DOHH2 (cell line): ENCODE measurements at regions not wholly inside any gene's neighbourhood (a gene's known extent, or its start where the extent isn't known, plus 50 kb on each side); places are given as distances from the start of the nearest gene placed in this dataset.
"Not testable (repeated sequence)": the region's sequence is repeated elsewhere in the genome, so short reads cannot be mapped to it uniquely, and the experiment has no call there.

Source experiments
- H3F3A ChIP-seq: fragments of 200-600 bp; sonication (generic), shearing (Covaris generic); 2 replicates; pipeline ENCODE4 v1.6.0; 2016; ENCODE audit warnings: antibody characterized with exemption, mild to moderate bottlenecking; ENCODE audit not compliant: control insufficient read depth, insufficient read depth
- H3K27ac ChIP-seq: fragments of 200-600 bp; sonication (generic); 2 replicates; pipeline ENCODE4 v1.5.1; 2014; ENCODE audit warnings: low read depth, mild to moderate bottlenecking, low read length, moderate library complexity
- H3K27me3 ChIP-seq: fragments of 200-600 bp; sonication (generic); 2 replicates; pipeline ENCODE4 v1.6.1; 2014; ENCODE audit warnings: mild to moderate bottlenecking, low read length, mixed read lengths; ENCODE audit not compliant: control insufficient read depth
- H3K36me3 ChIP-seq: fragments of 200-600 bp; sonication (generic); 2 replicates; pipeline ENCODE4 v1.6.1; 2014; ENCODE audit warnings: mild to moderate bottlenecking, low read length, moderate library complexity, mixed read lengths; ENCODE audit not compliant: control insufficient read depth
- H3K4me1 ChIP-seq: fragments of 200-600 bp; sonication (generic); 2 replicates; pipeline ENCODE4 v1.6.1; 2014; ENCODE audit warnings: mild to moderate bottlenecking, low read length, mixed read lengths; ENCODE audit not compliant: control insufficient read depth
- H3K4me2 ChIP-seq: fragments of 200-600 bp; sonication (generic); 2 replicates; pipeline ENCODE4 v1.6.0; 2014; ENCODE audit warnings: mild to moderate bottlenecking, low read length, moderate library complexity
- H3K4me3 ChIP-seq: fragments of 200-600 bp; sonication (generic); 2 replicates; pipeline ENCODE4 v1.5.1; 2014; ENCODE audit warnings: mild to moderate bottlenecking, low read length, mixed read lengths
- H3K79me2 ChIP-seq: fragments of 200-600 bp; sonication (generic); 2 replicates; pipeline ENCODE4 v1.6.1; 2014; ENCODE audit warnings: mild to moderate bottlenecking, low read length, mixed read lengths; ENCODE audit not compliant: control insufficient read depth
- H3K9me2 ChIP-seq: fragments of 200-600 bp; sonication (generic); replicated peaks from 2 replicates; pipeline ENCODE4 v1.6.1; 2014; ENCODE audit warnings: mild to moderate bottlenecking, low read length, mixed read lengths; ENCODE audit not compliant: control insufficient read depth
- H3K9me3 ChIP-seq: fragments of 200-600 bp; sonication (generic); 2 replicates; pipeline ENCODE4 v1.6.1; 2014; ENCODE audit warnings: antibody characterized with exemption, low read length, mixed read lengths; ENCODE audit not compliant: control insufficient read depth, insufficient read depth
- H4K20me1 ChIP-seq: fragments of 200-600 bp; sonication (generic); 2 replicates; pipeline ENCODE4 v1.6.0; 2014; ENCODE audit warnings: low read depth, mild to moderate bottlenecking, antibody characterized with exemption, low read length, moderate library complexity; ENCODE audit not compliant: control insufficient read depth, insufficient read depth
- CTCF ChIP-seq: fragments of 200-600 bp; sonication (generic); IDR thresholded peaks from one replicate; pipeline ENCODE4 v1.5.1; 2014; ENCODE audit warnings: antibody characterized with exemption, mild to moderate bottlenecking, low read depth, low read length; ENCODE audit not compliant: poor library complexity, severe bottlenecking
- EZH2phosphoT487 ChIP-seq: fragments of 200-600 bp; sonication (generic); IDR thresholded peaks from 2 replicates; pipeline ENCODE4 v1.6.1; 2017; ENCODE audit warnings: borderline replicate concordance, mild to moderate bottlenecking, antibody characterized with exemption, low read length, moderate library complexity, mixed read lengths

GRCh38 chrX:28127662-28128061 lies 146.4 kb upstream of the DCAF8L1 start:
- no peak overlapping the region for H3K4me3 ChIP-seq
- H3K4me2 ChIP-seq, result no peak overlapping the region
- no peaks in the 10 kb centered on the region for H3K9me2 ChIP-seq
- no peaks in the 10 kb centered on the region for H3K9me3 ChIP-seq
- TF ChIP-seq CTCF (no peak), EZH2phosphoT487 (no peak)
- H3K79me2 ChIP-seq, result no peaks in the 10 kb centered on the region
- H3K4me1 ChIP-seq, result no peaks in the 10 kb centered on the region
- no peaks in the 10 kb centered on the region for H3K36me3 ChIP-seq
- no peaks in the 10 kb centered on the region for H3K27me3 ChIP-seq
- H3K27ac ChIP-seq, result no peak overlapping the region
- H4K20me1 ChIP-seq, result no peaks in the 10 kb centered on the region
- no peaks in the 10 kb centered on the region for H3F3A ChIP-seq

- no peaks in the 10 kb centered on the region for H3K36me3 ChIP-seq
- H3K9me2 ChIP-seq, result no peaks in the 10 kb centered on the region
- no peak overlapping the region for H3K4me3 ChIP-seq
- H3K27ac ChIP-seq, result no peak overlapping the region
- H3F3A ChIP-seq, result no peaks in the 10 kb centered on the region
- H3K9me3 ChIP-seq, result no peaks in the 10 kb centered on the region
- TF ChIP-seq EZH2phosphoT487 (no peak), CTCF (no peak)
- H4K20me1 ChIP-seq, result no peaks in the 10 kb centered on the region
- H3K27me3 ChIP-seq, result no peaks in the 10 kb centered on the region
- H3K79me2 ChIP-seq, result no peaks in the 10 kb centered on the region
- H3K4me2 ChIP-seq, result no peak overlapping the region
- no peaks in the 10 kb centered on the region for H3K4me1 ChIP-seq
Measured at GRCh38 chrX:28126886-28127285, 145.6 kb upstream of the DCAF8L1 start.

GRCh38 chrX:28124416-28124815 lies 143.2 kb upstream of the DCAF8L1 start:
- TF ChIP-seq CTCF (no peak), EZH2phosphoT487 (no peak)
- Histone ChIP-seq H3K27me3 (no peaks in the 10 kb centered on the region), H4K20me1 (no peaks in the 10 kb centered on the region), H3K4me1 (no peaks in the 10 kb centered on the region), H3F3A (no peaks in the 10 kb centered on the region), H3K4me2 (no peak overlapping the region), H3K9me2 (no peaks in the 10 kb centered on the region), H3K4me3 (no peak overlapping the region), H3K9me3 (no peaks in the 10 kb centered on the region), H3K36me3 (no peaks in the 10 kb centered on the region), H3K27ac (no peak overlapping the region), H3K79me2 (no peaks in the 10 kb centered on the region)

- not testable (repeated sequence) for H3K27me3 ChIP-seq, H3K36me3 ChIP-seq, H3K9me3 ChIP-seq, H3K4me3 ChIP-seq, H3K4me2 ChIP-seq, H3K79me2 ChIP-seq, H3K27ac ChIP-seq, H3K4me1 ChIP-seq, H3K9me2 ChIP-seq, H3F3A ChIP-seq, H4K20me1 ChIP-seq
Measured at GRCh38 chrX:28120580-28121245, 139.5 kb upstream of the DCAF8L1 start.
